ENCODE measurements at regions not wholly inside any gene's neighbourhood (a gene's known extent, or its start where the extent isn't known, plus 50 kb on each side); places are given as distances from the start of the nearest gene placed in this dataset.

GRCh38 chr1:87398641-87399040 is 70.0 kb downstream of the LMO4 start:
- no peaks in the 10 kb centered on the region for H3K36me3 ChIP-seq
- no peak overlapping the region for H3K4me3 ChIP-seq
- TF ChIP-seq CTCF (IDR thresholded peaks at IDR 0.05), result no peak
- no peaks in the 10 kb centered on the region for H3K4me1 ChIP-seq
- intact Hi-C loops (cut with DNase I), result no loop called here
- no peaks in the 10 kb centered on the region for H3K9me3 ChIP-seq
- DNase-seq (ENCODE audit: low spot score in 2 of 2), result no peak
- H3K27ac ChIP-seq, result no peak overlapping the region
- no peaks in the 10 kb centered on the region for H3K27me3 ChIP-seq

- H3K36me3 ChIP-seq, result no peaks in the 10 kb centered on the region
- H3K27me3 ChIP-seq, result no peaks in the 10 kb centered on the region
- no peak overlapping the region for H3K27ac ChIP-seq
- intact Hi-C loops (cut with DNase I), result no loop called here
- no peaks in the 10 kb centered on the region for H3K9me3 ChIP-seq
- DNase-seq (ENCODE audit: low spot score in 2 of 2), result no peak
- no peaks in the 10 kb centered on the region for H3K4me1 ChIP-seq
- no peak for TF ChIP-seq CTCF (IDR thresholded peaks at IDR 0.05)
- H3K4me3 ChIP-seq, result no peak overlapping the region
Observed at GRCh38 chr1:87399264-87399663, 70.6 kb downstream of the LMO4 start.

- no peaks in the 10 kb centered on the region for H3K4me1 ChIP-seq
- H3K36me3 ChIP-seq, result no peaks in the 10 kb centered on the region
- H3K4me3 ChIP-seq, result no peak overlapping the region
- intact Hi-C loops (cut with DNase I), result no loop called here
- DNase-seq (ENCODE audit: low spot score in 2 of 2), result no peak
- H3K9me3 ChIP-seq, result no peaks in the 10 kb centered on the region
- no peak overlapping the region for H3K27ac ChIP-seq
- no peaks in the 10 kb centered on the region for H3K27me3 ChIP-seq
- TF ChIP-seq CTCF (IDR thresholded peaks at IDR 0.05), result no peak
Observed at GRCh38 chr1:87399701-87400100, 71.0 kb downstream of the LMO4 start.

- Histone ChIP-seq H3K4me3 (no peak overlapping the region), H3K9me3 (no peaks in the 10 kb centered on the region), H3K36me3 (no peaks in the 10 kb centered on the region), H3K4me1 (no peaks in the 10 kb centered on the region), H3K27me3 (no peaks in the 10 kb centered on the region), H3K27ac (no peak overlapping the region)
- intact Hi-C loops (cut with DNase I), result no loop called here
- no peak for DNase-seq (ENCODE audit: low spot score in 2 of 2)
- no peak for TF ChIP-seq CTCF (IDR thresholded peaks at IDR 0.05)
Observed at GRCh38 chr1:87400813-87401212, 72.1 kb downstream of the LMO4 start.

- no peak for TF ChIP-seq CTCF (IDR thresholded peaks at IDR 0.05)
- no peaks in the 10 kb centered on the region for H3K4me1 ChIP-seq
- H3K27ac ChIP-seq, result no peak overlapping the region
- H3K9me3 ChIP-seq, result no peaks in the 10 kb centered on the region
- intact Hi-C loops (cut with DNase I), result no loop called here
- DNase-seq (ENCODE audit: low spot score in 2 of 2), result no peak
- H3K27me3 ChIP-seq, result no peaks in the 10 kb centered on the region
- no peak overlapping the region for H3K4me3 ChIP-seq
- H3K36me3 ChIP-seq, result no peaks in the 10 kb centered on the region
Observed at GRCh38 chr1:87402241-87403002, 73.7 kb downstream of the LMO4 start.

All from ascending aorta (tissue), 2 donors.